ENCODE measurements at regions not wholly inside any gene's neighbourhood (a gene's known extent, or its start where the extent isn't known, plus 50 kb on each side); places are given as distances from the start of the nearest gene placed in this dataset.

DNA sequence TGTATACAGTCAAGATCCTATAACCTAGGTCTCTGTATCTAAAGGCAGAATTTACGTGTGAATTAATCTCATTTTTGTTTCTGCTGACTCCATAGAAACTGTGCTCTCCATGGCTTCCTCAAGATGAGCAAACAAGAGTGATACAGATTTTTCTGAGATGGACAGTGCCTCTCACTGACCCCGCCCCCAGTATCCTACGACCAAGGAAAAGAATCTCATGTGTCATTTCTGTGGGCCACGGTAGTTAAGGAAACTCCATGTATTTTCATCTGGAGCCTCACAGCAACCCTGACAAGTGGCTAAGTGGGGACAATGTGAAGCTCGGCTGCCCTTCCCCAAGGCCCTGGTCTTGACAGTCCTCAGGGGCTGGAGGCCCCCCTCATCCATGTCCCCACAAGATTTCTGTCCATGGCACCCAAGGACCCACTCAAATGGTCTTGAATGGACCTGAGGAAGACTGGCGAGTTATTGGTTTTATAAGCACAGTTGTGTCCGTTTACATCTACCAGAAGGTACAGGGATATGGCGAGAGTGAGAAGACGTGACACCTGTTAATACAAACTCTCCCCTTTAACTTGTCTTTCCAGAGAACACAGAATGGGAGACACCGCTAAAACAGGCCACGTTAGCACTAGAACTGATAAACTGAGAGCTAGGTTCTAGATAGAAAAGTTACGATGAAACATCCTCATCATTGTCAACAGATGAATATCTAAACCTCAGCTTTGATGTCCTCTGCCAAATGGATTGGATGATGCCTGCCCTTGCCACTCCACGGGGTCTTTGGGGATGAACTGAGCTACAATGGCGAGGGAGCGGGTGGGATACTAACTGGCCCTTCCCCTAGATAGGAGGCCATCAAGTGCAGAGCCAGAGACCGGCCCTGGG lies 108.4 kb upstream of the EGLN3 start:
- Histone ChIP-seq H3K36me3 (no peaks in the 10 kb centered on the region), H3K4me1 (peaks cover 0 to 45% (median 24%) of the 10 kb centered on the region in 12 donors), H3K27me3 (no peaks in the 10 kb centered on the region), H3K4me3 (peak overlapping the region; percentile 37 to 82 (median 64)), H3K9me3 (no peaks in the 10 kb centered on the region), H3K27ac (peak overlapping the region; percentile 83 to 98 (median 95))
- 80 to 93% (median 82%) methylated on average over 12 to 16 of the region's 16 CpGs for WGBS, 4 donors
- intact Hi-C loops (cut with DNase I): loop anchor here in 2 of 10 donors (10.0 kb wide), 1 partner anchor 114 kb away; no protein-coding TSS in a partner anchor
- no peak for DNase-seq
- ATAC-seq: no peak
- TF ChIP-seq, protein P1, sequence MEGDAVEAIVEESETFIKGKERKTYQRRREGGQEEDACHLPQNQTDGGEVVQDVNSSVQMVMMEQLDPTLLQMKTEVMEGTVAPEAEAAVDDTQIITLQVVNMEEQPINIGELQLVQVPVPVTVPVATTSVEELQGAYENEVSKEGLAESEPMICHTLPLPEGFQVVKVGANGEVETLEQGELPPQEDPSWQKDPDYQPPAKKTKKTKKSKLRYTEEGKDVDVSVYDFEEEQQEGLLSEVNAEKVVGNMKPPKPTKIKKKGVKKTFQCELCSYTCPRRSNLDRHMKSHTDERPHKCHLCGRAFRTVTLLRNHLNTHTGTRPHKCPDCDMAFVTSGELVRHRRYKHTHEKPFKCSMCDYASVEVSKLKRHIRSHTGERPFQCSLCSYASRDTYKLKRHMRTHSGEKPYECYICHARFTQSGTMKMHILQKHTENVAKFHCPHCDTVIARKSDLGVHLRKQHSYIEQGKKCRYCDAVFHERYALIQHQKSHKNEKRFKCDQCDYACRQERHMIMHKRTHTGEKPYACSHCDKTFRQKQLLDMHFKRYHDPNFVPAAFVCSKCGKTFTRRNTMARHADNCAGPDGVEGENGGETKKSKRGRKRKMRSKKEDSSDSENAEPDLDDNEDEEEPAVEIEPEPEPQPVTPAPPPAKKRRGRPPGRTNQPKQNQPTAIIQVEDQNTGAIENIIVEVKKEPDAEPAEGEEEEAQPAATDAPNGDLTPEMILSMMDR (IDR thresholded peaks at IDR 0.05): no peak
- TF ChIP-seq POLR2A (IDR thresholded peaks at IDR 0.05): no peak

DNA sequence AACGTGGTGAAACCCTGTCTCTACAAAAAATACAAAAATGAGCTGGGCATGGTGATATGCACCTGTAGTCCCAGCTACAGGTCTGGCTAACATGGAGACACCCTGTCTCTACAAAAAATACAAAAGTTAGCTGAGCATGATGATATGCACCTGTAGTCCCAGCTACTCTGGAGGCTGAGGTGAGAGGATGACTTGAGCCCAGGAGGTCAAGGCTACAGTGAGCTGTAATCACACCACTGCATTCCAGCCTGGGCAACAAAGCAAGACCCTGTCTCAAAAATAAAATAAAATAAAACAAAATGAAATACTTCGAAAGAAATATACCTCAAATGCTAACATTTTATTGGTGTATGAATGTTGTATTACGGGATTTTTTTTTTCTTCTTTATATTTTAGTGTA lies 107.6 kb upstream of the EGLN3 start:
- H3K27me3 ChIP-seq: no peaks in the 10 kb centered on the region
- H3K4me3 ChIP-seq: no peak overlapping the region
- TF ChIP-seq, protein P1 (IDR thresholded peaks at IDR 0.05): no peak
- TF ChIP-seq POLR2A (IDR thresholded peaks at IDR 0.05): no peak
- intact Hi-C loops (cut with DNase I): loop anchor here in 2 of 10 donors (10.0 kb wide), 1 partner anchor 114 kb away; no protein-coding TSS in a partner anchor
- H3K4me1 ChIP-seq: peaks cover 0 to 47% (median 18%) of the 10 kb centered on the region in 12 donors
- ATAC-seq (no peak), DNase-seq (no peak)
- no peaks in the 10 kb centered on the region for H3K36me3 ChIP-seq
- 96 to 98% (median 97%) methylated on average over 3 of the region's 3 CpGs for WGBS, 4 donors
- H3K27ac ChIP-seq: peak overlapping the region in 2 of 12 donors; percentile 96 to 98
- no peaks in the 10 kb centered on the region for H3K9me3 ChIP-seq

DNA sequence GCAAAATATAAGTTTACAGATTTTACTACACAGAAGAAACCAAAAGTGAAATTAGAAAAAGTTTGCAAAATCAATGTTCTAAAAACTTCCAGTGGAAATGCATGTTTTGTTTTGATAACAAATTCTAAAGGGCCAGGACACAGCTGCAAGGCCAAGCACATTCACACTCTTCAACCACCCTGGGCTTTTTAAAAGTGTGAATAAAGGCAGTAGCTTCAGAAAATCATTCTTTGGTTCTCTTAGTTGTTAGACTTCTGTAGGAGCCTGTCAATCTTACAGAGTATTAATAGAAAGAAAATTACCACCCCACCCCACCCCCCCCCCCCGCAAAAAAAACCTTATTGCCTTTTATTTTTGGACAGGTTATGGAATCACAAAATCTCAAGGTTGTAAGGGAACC lies 105.2 kb upstream of the EGLN3 start:
- no peaks in the 10 kb centered on the region for H3K9me3 ChIP-seq
- no peak for DNase-seq
- H3K27ac ChIP-seq: no peak overlapping the region
- intact Hi-C loops (cut with DNase I): loop anchor here in 2 of 10 donors (10.0 kb wide), 1 partner anchor 111 kb away; no protein-coding TSS in a partner anchor
- no peak overlapping the region for H3K4me3 ChIP-seq
- no peaks in the 10 kb centered on the region for H3K27me3 ChIP-seq
- no peak for ATAC-seq
- peaks cover 0 to 62% (median 25%) of the 10 kb centered on the region in 12 donors for H3K4me1 ChIP-seq
- no peaks in the 10 kb centered on the region for H3K36me3 ChIP-seq
- TF ChIP-seq, protein P1 (IDR thresholded peaks at IDR 0.05): no peak
- TF ChIP-seq POLR2A (IDR thresholded peaks at IDR 0.05): no peak
- 37 to 79% (median 59%) methylated on average over 1 of the region's 1 CpG for WGBS, 4 donors

DNA sequence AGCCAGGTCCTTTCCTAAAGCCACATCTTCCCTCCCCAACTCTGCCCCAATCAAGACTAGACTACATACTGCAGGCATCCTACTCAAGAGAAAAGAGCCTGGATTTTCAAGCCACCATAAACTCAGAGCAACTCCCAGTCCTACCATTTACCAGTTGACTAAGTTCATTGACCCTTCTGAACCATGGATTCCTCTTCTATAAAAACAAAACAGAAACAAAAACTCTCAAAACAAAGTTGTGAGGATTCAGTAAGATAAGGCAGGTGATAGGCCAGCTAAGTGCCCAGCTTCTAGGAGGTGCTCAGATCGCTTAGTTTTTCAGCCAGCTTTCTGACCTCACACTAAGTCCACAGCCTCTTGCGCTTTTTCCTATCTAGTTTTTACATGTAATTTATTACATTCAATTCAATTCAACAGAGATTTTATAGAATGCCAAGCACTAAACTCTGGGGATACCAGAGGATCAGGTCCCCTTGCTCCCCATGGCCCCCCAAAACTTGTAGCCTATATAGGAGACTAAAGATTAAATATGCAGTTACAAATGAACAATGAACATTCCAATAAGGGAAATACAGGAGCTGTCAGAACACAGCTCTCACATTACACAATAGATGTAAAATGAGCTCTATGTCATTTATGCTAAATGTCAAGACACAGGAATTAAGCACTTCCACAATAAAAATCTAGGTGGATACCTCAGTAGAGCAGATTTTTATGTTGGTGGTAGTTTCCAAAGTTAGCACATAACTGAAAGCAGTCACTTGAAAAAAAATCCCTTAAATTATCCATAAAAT lies 104.5 kb upstream of the EGLN3 start:
- Histone ChIP-seq H3K9me3 (no peaks in the 10 kb centered on the region), H3K27ac (no peak overlapping the region), H3K4me3 (no peak overlapping the region), H3K4me1 (peaks cover 0 to 55% (median 22%) of the 10 kb centered on the region in 12 donors), H3K36me3 (no peaks in the 10 kb centered on the region), H3K27me3 (no peaks in the 10 kb centered on the region)
- WGBS, 4 donors: 92 to 96% (median 95%) methylated on average over 2 of the region's 2 CpGs
- intact Hi-C loops (cut with DNase I): loop anchor here in 2 of 10 donors (10.0 kb wide), 1 partner anchor 111 kb away; no protein-coding TSS in a partner anchor
- DNase-seq: no peak
- TF ChIP-seq POLR2A (IDR thresholded peaks at IDR 0.05): no peak
- TF ChIP-seq, protein P1 (IDR thresholded peaks at IDR 0.05): no peak
- ATAC-seq: no peak

All from heart left ventricle (tissue), 16 donors.